Hepatocyte (in vitro differentiated cells): ENCODE measurements at regions not wholly inside any gene's neighbourhood (a gene's known extent, or its start where the extent isn't known, plus 50 kb on each side); places are given as distances from the start of the nearest gene placed in this dataset.

Experiments
- DNase-seq: peaks from one replicate; pipeline ENCODE4 v3.0.0-alpha.2; 2016; ENCODE audit warnings: low spot score
- H2AFZ ChIP-seq: fragments of 200-600 bp; sonication (generic); 2 replicates; pipeline ENCODE4 v1.6.0; 2016; ENCODE audit warnings: antibody characterized with exemption, mild to moderate bottlenecking
- H3K27ac ChIP-seq: fragments of 200-600 bp; sonication (generic); 2 replicates; pipeline ENCODE4 v1.5.1; 2016; ENCODE audit warnings: mild to moderate bottlenecking
- H3K27me3 ChIP-seq: fragments of 200-600 bp; sonication (generic); 2 replicates; pipeline ENCODE4 v1.6.1; 2016
- H3K36me3 ChIP-seq: fragments of 200-600 bp; sonication (generic); replicated peaks from 2 replicates; pipeline ENCODE4 v1.5.1; 2016; ENCODE audit warnings: low read depth; ENCODE audit not compliant: insufficient read depth
- H3K4me1 ChIP-seq: fragments of 200-600 bp; sonication (generic); 2 replicates; pipeline ENCODE4 v1.5.1; 2016; ENCODE audit warnings: mild to moderate bottlenecking, moderate library complexity; ENCODE audit not compliant: insufficient read depth
- H3K4me2 ChIP-seq: fragments of 200-600 bp; sonication (generic); 2 replicates; pipeline ENCODE4 v1.6.0; 2016
- H3K4me3 ChIP-seq: fragments of 200-600 bp; sonication (generic); 2 replicates; pipeline ENCODE4 v1.5.1; 2016; ENCODE audit warnings: mild to moderate bottlenecking
- H3K79me2 ChIP-seq: fragments of 200-600 bp; sonication (generic); 2 replicates; pipeline ENCODE4 v1.6.0; 2017; ENCODE audit warnings: mild to moderate bottlenecking
- H3K9me2 ChIP-seq: fragments of 200-600 bp; sonication (generic); replicated peaks from 2 replicates; pipeline ENCODE4 v1.6.0; 2017; ENCODE audit warnings: mild to moderate bottlenecking; ENCODE audit not compliant: insufficient read depth
- H3K9me3 ChIP-seq: fragments of 200-600 bp; sonication (generic); 2 replicates; pipeline ENCODE4 v1.5.1; 2016; ENCODE audit warnings: low read depth, mild to moderate bottlenecking
- H4K20me1 ChIP-seq: fragments of 200-600 bp; sonication (generic); 2 replicates; pipeline ENCODE4 v1.6.0; 2016; ENCODE audit warnings: mild to moderate bottlenecking; ENCODE audit not compliant: insufficient read depth, poor library complexity, severe bottlenecking
- CTCF ChIP-seq: fragments of 200-600 bp; sonication (generic); IDR thresholded peaks from 2 replicates; pipeline ENCODE4 v1.5.1; 2016; ENCODE audit warnings: antibody characterized with exemption, mild to moderate bottlenecking; ENCODE audit not compliant: poor library complexity
- EZH2 ChIP-seq: fragments of 200-600 bp; sonication (generic); IDR thresholded peaks from 2 replicates; pipeline ENCODE4 v1.6.1; 2016; ENCODE audit warnings: antibody characterized with exemption, mild to moderate bottlenecking, borderline replicate concordance
- EZH2phosphoT487 ChIP-seq: fragments of 200-600 bp; sonication (generic); IDR thresholded peaks from one replicate; pipeline ENCODE4 v1.6.1; 2018; ENCODE audit warnings: antibody characterized with exemption, mild to moderate bottlenecking, low read depth, moderate library complexity; ENCODE audit not compliant: unreplicated experiment, severe bottlenecking
- WGBS: methylation state at CpG from one replicate; pipeline ENCODE4 v1.1.6; 2016; ENCODE audit warnings: low lambda C conversion rate; ENCODE audit errors: missing lambda C conversion rate; 5-methylcytosine and 5-hydroxymethylcytosine counted together

GRCh38 chr3:117091676-117092075 lies 382.1 kb downstream of the TUSC7 start:
- no peak overlapping the region for H3K4me2 ChIP-seq
- no peak overlapping the region for H2AFZ ChIP-seq
- H3K4me1 ChIP-seq, result no peaks in the 10 kb centered on the region
- no peak for DNase-seq
- 53% methylated on average over 1 of the region's 1 CpG for WGBS
- TF ChIP-seq CTCF, result no peak
- no peak for TF ChIP-seq EZH2phosphoT487
- TF ChIP-seq EZH2, result no peak
- H3K4me3 ChIP-seq, result no peak overlapping the region
- H3K27me3 ChIP-seq, result no peaks in the 10 kb centered on the region
- no peaks in the 10 kb centered on the region for H3K9me3 ChIP-seq
- no peaks in the 10 kb centered on the region for H3K9me2 ChIP-seq
- H3K36me3 ChIP-seq, result no peaks in the 10 kb centered on the region
- H3K79me2 ChIP-seq, result no peaks in the 10 kb centered on the region
- no peak overlapping the region for H3K27ac ChIP-seq
- no peaks in the 10 kb centered on the region for H4K20me1 ChIP-seq

DNA sequence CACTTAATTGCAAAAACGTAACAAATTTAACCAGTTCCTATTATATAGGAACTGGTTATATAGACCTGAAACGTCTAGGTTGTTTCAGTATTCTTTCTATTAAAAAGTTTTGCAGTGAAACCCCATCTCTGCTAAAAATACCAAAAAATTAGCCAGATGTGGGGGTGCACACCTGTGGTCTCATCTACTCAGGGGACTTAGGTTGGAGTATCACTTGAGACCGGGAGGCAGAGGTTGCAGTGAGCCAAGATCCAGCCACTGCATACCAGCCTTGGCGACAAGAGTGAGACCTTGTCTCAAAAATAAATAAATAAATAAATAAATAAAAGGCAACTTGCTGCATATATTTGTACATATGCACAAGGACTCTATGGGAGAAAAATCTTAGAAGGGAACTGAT lies 387.0 kb downstream of the TUSC7 start:
- no peaks in the 10 kb centered on the region for H3K4me1 ChIP-seq
- no peaks in the 10 kb centered on the region for H3K9me3 ChIP-seq
- H2AFZ ChIP-seq, result no peak overlapping the region
- no peak overlapping the region for H3K4me2 ChIP-seq
- H3K27ac ChIP-seq, result no peak overlapping the region
- 87% methylated on average over 4 of the region's 4 CpGs for WGBS
- no peak for DNase-seq
- no peaks in the 10 kb centered on the region for H3K9me2 ChIP-seq
- no peaks in the 10 kb centered on the region for H3K36me3 ChIP-seq
- no peaks in the 10 kb centered on the region for H3K27me3 ChIP-seq
- H3K79me2 ChIP-seq, result no peaks in the 10 kb centered on the region
- no peaks in the 10 kb centered on the region for H4K20me1 ChIP-seq
- H3K4me3 ChIP-seq, result no peak overlapping the region
- TF ChIP-seq CTCF (no peak), EZH2phosphoT487 (no peak)

DNA sequence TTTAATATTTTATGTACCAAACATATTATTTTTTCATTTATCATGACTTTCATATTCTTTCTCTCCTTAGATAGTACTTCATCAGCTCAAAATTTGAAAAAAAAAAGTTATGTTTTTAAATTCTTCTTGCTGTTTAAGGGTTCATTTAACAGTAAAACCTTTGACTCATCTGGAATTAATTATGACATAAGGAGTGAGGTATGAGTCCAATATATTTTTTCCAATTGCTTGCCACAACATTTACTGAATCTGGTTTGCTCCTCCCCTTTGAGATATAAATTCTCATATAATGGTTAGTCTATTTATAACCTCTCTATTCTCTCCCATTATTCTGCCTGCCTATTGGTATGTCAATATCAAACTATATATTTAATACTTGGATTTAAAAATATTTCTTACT lies 387.8 kb downstream of the TUSC7 start:
- Histone ChIP-seq H3K36me3 (no peaks in the 10 kb centered on the region), H3K4me2 (no peak overlapping the region), H3K27me3 (no peaks in the 10 kb centered on the region), H3K9me2 (no peaks in the 10 kb centered on the region), H3K4me1 (no peaks in the 10 kb centered on the region), H3K9me3 (no peaks in the 10 kb centered on the region), H3K4me3 (no peak overlapping the region), H4K20me1 (no peaks in the 10 kb centered on the region), H3K79me2 (no peaks in the 10 kb centered on the region), H2AFZ (no peak overlapping the region), H3K27ac (no peak overlapping the region)
- TF ChIP-seq CTCF (no peak), EZH2phosphoT487 (no peak), EZH2 (no peak)
- DNase-seq, result no peak

GRCh38 chr3:117101697-117102096 lies 392.1 kb downstream of the TUSC7 start:
- Histone ChIP-seq H3K27ac (no peak overlapping the region), H3K4me2 (no peak overlapping the region), H3K4me3 (no peak overlapping the region), H3K9me3 (no peaks in the 10 kb centered on the region), H2AFZ (no peak overlapping the region), H4K20me1 (no peaks in the 10 kb centered on the region), H3K36me3 (no peaks in the 10 kb centered on the region), H3K4me1 (no peaks in the 10 kb centered on the region), H3K79me2 (no peaks in the 10 kb centered on the region), H3K27me3 (no peaks in the 10 kb centered on the region), H3K9me2 (no peaks in the 10 kb centered on the region)
- DNase-seq, result no peak
- 94% methylated on average over 1 of the region's 1 CpG for WGBS
- TF ChIP-seq EZH2phosphoT487, result no peak
- TF ChIP-seq CTCF, result no peak
- TF ChIP-seq EZH2, result no peak
